GM12891 (cell line): ENCODE measurements at regions not wholly inside any gene's neighbourhood (a gene's known extent, or its start where the extent isn't known, plus 50 kb on each side); places are given as distances from the start of the nearest gene placed in this dataset.

Experiments
- PAX5 ChIP-seq: IDR thresholded peaks from 2 replicates; pipeline ENCODE4 v1.6.1; 2011; ENCODE audit warnings: low read length, moderate library complexity, mild to moderate bottlenecking; ENCODE audit not compliant: insufficient read depth, severe bottlenecking
- POLR2A ChIP-seq: IDR thresholded peaks from 2 replicates; pipeline ENCODE4 v1.6.1; 2011; ENCODE audit warnings: low read depth, low read length, control low read depth
- POLR2AphosphoS5 ChIP-seq: IDR thresholded peaks from 2 replicates; pipeline ENCODE4 v1.6.1; 2011; ENCODE audit warnings: low read depth, low read length, control low read depth
- TAF1 ChIP-seq: IDR thresholded peaks from 2 replicates; pipeline ENCODE4 v1.6.1; 2011; ENCODE audit warnings: low read depth, low read length, control low read depth

GRCh38 chr4:78683352-78683751 is 92.8 kb upstream of the BMP2K start:
- no peak for TF ChIP-seq POLR2AphosphoS5
- no peak for TF ChIP-seq POLR2A
- TF ChIP-seq TAF1: no peak
- TF ChIP-seq PAX5: no peak
